ENCODE measurements at regions not wholly inside any gene's neighbourhood (a gene's known extent, or its start where the extent isn't known, plus 50 kb on each side); places are given as distances from the start of the nearest gene placed in this dataset.

GRCh38 chr9:38201844-38202243, 132.8 kb upstream of the SHB start:
- TF ChIP-seq CTCF (IDR thresholded peaks at IDR 0.05), result no peak
- TF ChIP-seq POLR2A (IDR thresholded peaks at IDR 0.05), result no peak
